ENCODE measurements at regions not wholly inside any gene's neighbourhood (a gene's known extent, or its start where the extent isn't known, plus 50 kb on each side); places are given as distances from the start of the nearest gene placed in this dataset.

- no peak for DNase-seq
Measured at GRCh38 chr18:77766421-77766820, 516.8 kb downstream of the GALR1 start.

- no peak for DNase-seq
Measured at GRCh38 chr18:77772177-77772576, 522.5 kb downstream of the GALR1 start.

- no peak for DNase-seq
Measured at GRCh38 chr18:77776104-77776503, 526.5 kb downstream of the GALR1 start.

GRCh38 chr18:77777163-77777562 is 527.5 kb downstream of the GALR1 start:
- no peak for DNase-seq

GRCh38 chr18:77784759-77785379 is 535.2 kb downstream of the GALR1 start:
- no peak for DNase-seq

- no peak for DNase-seq
Measured at GRCh38 chr18:77785415-77785975, 535.8 kb downstream of the GALR1 start.

GRCh38 chr18:77803024-77803423 is 553.4 kb downstream of the GALR1 start:
- DNase-seq, result no peak

- no peak for DNase-seq
Measured at GRCh38 chr18:77804382-77804781, 554.7 kb downstream of the GALR1 start.

GRCh38 chr18:77807650-77808049 is 558.0 kb downstream of the GALR1 start:
- no peak for DNase-seq

- DNase-seq, result peak; percentile 10
Measured at GRCh38 chr18:77811503-77811902, 561.9 kb downstream of the GALR1 start.

GRCh38 chr18:77815666-77816338 is 566.2 kb downstream of the GALR1 start:
- no peak for DNase-seq

- no peak for DNase-seq
Measured at GRCh38 chr18:77818328-77818727, 568.7 kb downstream of the GALR1 start.

GRCh38 chr18:77820472-77820871 is 570.8 kb downstream of the GALR1 start:
- no peak for DNase-seq

- no peak for DNase-seq
Measured at GRCh38 chr18:77821892-77822291, 572.2 kb downstream of the GALR1 start.

GRCh38 chr18:77822632-77823031 is 573.0 kb downstream of the GALR1 start:
- DNase-seq, result no peak

- DNase-seq, result no peak
Measured at GRCh38 chr18:77833807-77834206, 584.2 kb downstream of the GALR1 start.

GRCh38 chr18:77851802-77852201 is 602.2 kb downstream of the GALR1 start:
- no peak for DNase-seq

GRCh38 chr18:77853859-77854258 is 604.2 kb downstream of the GALR1 start:
- DNase-seq, result no peak

GRCh38 chr18:77857678-77858655 is 608.3 kb downstream of the GALR1 start:
- DNase-seq, result no peak

GRCh38 chr18:77859634-77860033 is 610.0 kb downstream of the GALR1 start:
- no peak for DNase-seq

- no peak for DNase-seq
Measured at GRCh38 chr18:77862066-77862757, 612.6 kb downstream of the GALR1 start.

- DNase-seq, result no peak
Measured at GRCh38 chr18:77865853-77866252, 616.2 kb downstream of the GALR1 start.

- DNase-seq, result no peak
Measured at GRCh38 chr18:77866351-77866750, 616.7 kb downstream of the GALR1 start.
